ENCODE measurements at regions not wholly inside any gene's neighbourhood (a gene's known extent, or its start where the extent isn't known, plus 50 kb on each side); places are given as distances from the start of the nearest gene placed in this dataset.

DNA sequence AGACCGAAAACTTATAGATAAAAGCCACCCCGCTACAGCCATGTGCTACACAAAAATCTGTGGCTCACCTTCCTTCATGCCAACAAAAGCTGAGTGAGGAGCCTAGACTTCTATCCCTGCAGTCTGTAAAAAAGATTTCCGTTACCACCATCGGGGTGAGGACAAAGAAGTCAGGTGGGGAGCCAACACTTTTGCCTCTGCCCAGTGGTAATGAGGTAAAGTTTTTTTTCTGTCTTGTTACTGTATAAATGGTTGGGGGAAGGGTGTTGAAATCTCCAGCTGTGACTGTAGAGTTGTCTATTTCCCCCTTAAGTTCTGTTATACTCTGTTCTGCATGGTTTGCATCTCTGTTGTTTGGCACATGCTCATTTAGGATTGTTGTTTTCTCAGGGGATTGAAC, 707.8 kb downstream of the FLRT2 start:
- no peak overlapping the region for H3K27ac Mint-ChIP-seq
- H3K27me3 Mint-ChIP-seq (ENCODE audit: low read depth, poor library complexity), result no peaks in the 10 kb centered on the region
- peaks cover 7% of the 10 kb centered on the region for H3K9me3 Mint-ChIP-seq
- H3K4me1 Mint-ChIP-seq, result no peaks in the 10 kb centered on the region
- TF ChIP-seq, protein P1, sequence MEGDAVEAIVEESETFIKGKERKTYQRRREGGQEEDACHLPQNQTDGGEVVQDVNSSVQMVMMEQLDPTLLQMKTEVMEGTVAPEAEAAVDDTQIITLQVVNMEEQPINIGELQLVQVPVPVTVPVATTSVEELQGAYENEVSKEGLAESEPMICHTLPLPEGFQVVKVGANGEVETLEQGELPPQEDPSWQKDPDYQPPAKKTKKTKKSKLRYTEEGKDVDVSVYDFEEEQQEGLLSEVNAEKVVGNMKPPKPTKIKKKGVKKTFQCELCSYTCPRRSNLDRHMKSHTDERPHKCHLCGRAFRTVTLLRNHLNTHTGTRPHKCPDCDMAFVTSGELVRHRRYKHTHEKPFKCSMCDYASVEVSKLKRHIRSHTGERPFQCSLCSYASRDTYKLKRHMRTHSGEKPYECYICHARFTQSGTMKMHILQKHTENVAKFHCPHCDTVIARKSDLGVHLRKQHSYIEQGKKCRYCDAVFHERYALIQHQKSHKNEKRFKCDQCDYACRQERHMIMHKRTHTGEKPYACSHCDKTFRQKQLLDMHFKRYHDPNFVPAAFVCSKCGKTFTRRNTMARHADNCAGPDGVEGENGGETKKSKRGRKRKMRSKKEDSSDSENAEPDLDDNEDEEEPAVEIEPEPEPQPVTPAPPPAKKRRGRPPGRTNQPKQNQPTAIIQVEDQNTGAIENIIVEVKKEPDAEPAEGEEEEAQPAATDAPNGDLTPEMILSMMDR (IDR thresholded peaks at IDR 0.05), result no peak
- H3K36me3 Mint-ChIP-seq (ENCODE audit: low read depth), result no peaks in the 10 kb centered on the region
- no peak overlapping the region for H3K4me3 Mint-ChIP-seq
- DNase-seq, result no peak

DNA sequence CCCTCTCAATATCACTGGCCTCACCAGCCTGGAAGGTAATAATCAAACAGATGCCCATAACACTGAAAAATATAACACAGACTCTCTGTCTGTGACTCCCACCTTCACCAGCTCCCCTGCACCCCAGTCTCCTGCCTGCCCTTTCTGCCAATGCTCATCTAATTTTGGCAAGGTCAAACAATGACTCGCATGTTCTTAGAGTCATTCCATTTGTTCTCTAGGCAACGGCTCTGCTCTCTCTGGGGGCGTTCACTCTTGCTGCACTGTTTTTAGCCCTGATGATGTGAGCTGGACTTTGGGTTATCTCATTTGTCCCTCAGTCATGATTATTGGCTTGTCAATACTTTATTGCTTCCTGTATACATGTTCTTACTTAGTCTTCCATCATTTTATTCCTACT, 691.8 kb downstream of the FLRT2 start:
- TF ChIP-seq, protein P1 (IDR thresholded peaks at IDR 0.05), result no peak
- H3K27ac Mint-ChIP-seq, result no peak overlapping the region
- H3K9me3 Mint-ChIP-seq, result no peaks in the 10 kb centered on the region
- peaks cover 2% of the 10 kb centered on the region for H3K27me3 Mint-ChIP-seq (ENCODE audit: low read depth, poor library complexity)
- H3K4me3 Mint-ChIP-seq, result no peak overlapping the region
- no peak for DNase-seq
- no peaks in the 10 kb centered on the region for H3K36me3 Mint-ChIP-seq (ENCODE audit: low read depth)
- H3K4me1 Mint-ChIP-seq, result peaks cover 12% of the 10 kb centered on the region

DNA sequence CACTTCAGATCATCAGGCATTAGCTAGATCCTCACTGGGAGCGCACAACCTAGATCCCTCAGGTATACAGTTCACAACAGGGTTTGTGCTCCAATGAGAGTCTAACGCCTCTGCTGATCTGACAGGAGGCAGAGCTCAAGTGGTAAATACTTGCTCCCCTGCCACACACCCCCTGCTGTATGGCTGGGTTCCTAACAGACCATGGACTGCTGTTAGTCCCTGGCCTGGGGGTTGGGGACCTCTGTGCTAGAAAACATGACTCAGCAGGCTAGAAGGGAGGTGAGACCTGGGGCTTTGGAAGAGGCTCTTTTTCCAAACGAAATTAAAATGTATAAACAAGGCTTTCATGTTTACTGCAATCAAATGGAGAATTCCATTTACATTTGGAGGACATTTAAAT, 691.1 kb downstream of the FLRT2 start:
- no peak overlapping the region for H3K27ac Mint-ChIP-seq
- TF ChIP-seq, protein P1 (IDR thresholded peaks at IDR 0.05), result no peak
- H3K27me3 Mint-ChIP-seq (ENCODE audit: low read depth, poor library complexity), result peaks cover 2% of the 10 kb centered on the region
- no peak overlapping the region for H3K4me3 Mint-ChIP-seq
- peak; percentile 5 for DNase-seq
- H3K36me3 Mint-ChIP-seq (ENCODE audit: low read depth), result no peaks in the 10 kb centered on the region
- peaks cover 12% of the 10 kb centered on the region for H3K4me1 Mint-ChIP-seq
- H3K9me3 Mint-ChIP-seq, result no peaks in the 10 kb centered on the region

- Mint-ChIP-seq H3K27me3 (ENCODE audit: low read depth, poor library complexity) (no peaks in the 10 kb centered on the region), H3K4me1 (peaks cover 12% of the 10 kb centered on the region), H3K4me3 (no peak overlapping the region), H3K27ac (no peak overlapping the region), H3K9me3 (no peaks in the 10 kb centered on the region), H3K36me3 (ENCODE audit: low read depth) (no peaks in the 10 kb centered on the region)
- TF ChIP-seq, protein P1 (IDR thresholded peaks at IDR 0.05), result no peak
- no peak for DNase-seq
Measured at GRCh38 chr14:86217523-86217922, 687.6 kb downstream of the FLRT2 start.

- peaks cover 21% of the 10 kb centered on the region for H3K9me3 Mint-ChIP-seq
Measured at GRCh38 chr14:86203843-86204242, 673.9 kb downstream of the FLRT2 start.

GRCh38 chr14:86196471-86196870, 666.5 kb downstream of the FLRT2 start:
- H3K9me3 Mint-ChIP-seq, result peaks cover 26% of the 10 kb centered on the region
- no peaks in the 10 kb centered on the region for H3K4me1 Mint-ChIP-seq
- no peaks in the 10 kb centered on the region for H3K36me3 Mint-ChIP-seq (ENCODE audit: low read depth)
- H3K27ac Mint-ChIP-seq, result no peak overlapping the region
- no peak for DNase-seq
- H3K4me3 Mint-ChIP-seq, result no peak overlapping the region
- TF ChIP-seq, protein P1 (IDR thresholded peaks at IDR 0.05), result no peak
- H3K27me3 Mint-ChIP-seq (ENCODE audit: low read depth, poor library complexity), result peaks cover 3% of the 10 kb centered on the region

More at GRCh38 chr14:86203843-86204242, 673.9 kb downstream of the FLRT2 start:
- H3K4me1 Mint-ChIP-seq, result peaks cover 16% of the 10 kb centered on the region
- no peak overlapping the region for H3K27ac Mint-ChIP-seq
- H3K36me3 Mint-ChIP-seq (ENCODE audit: low read depth), result no peaks in the 10 kb centered on the region
- no peak overlapping the region for H3K4me3 Mint-ChIP-seq
- TF ChIP-seq, protein P1 (IDR thresholded peaks at IDR 0.05), result no peak
- DNase-seq, result no peak
- H3K27me3 Mint-ChIP-seq (ENCODE audit: low read depth, poor library complexity), result peaks cover 3% of the 10 kb centered on the region

All from nephron progenitor cell (in vitro differentiated cells).